SK-N-SH (cell line): ENCODE measurements at regions not wholly inside any gene's neighbourhood (a gene's known extent, or its start where the extent isn't known, plus 50 kb on each side); places are given as distances from the start of the nearest gene placed in this dataset.

Experiments used
- CTCF ChIA-PET: fragments of 300-600, 350-600 bp; formaldehyde crosslinking; extraction: SDS; loops from one replicate; lab custom pipeline; 2021; lab: Yijun Ruan, JAX
- POLR2A ChIA-PET: fragments of 350-600 bp; sonication (Branson Sonifier 250); formaldehyde crosslinking; extraction: SDS; loops from one replicate; lab custom pipeline; 2020; ENCODE audit warnings: antibody characterized with exemption, inconsistent platforms; lab: Yijun Ruan, JAX
- DNase-seq: peaks from one replicate; pipeline ENCODE4 v3.0.0; 2012
- H2AFZ ChIP-seq: fragments of 200-600 bp; sonication (generic); 2 replicates; pipeline ENCODE4 v1.8.1; 2016; ENCODE audit warnings: antibody characterized with exemption, mild to moderate bottlenecking, low read depth
- H3F3A ChIP-seq: fragments of 200-600 bp; sonication (generic); replicated peaks from 2 replicates; pipeline ENCODE3; 2016; ENCODE audit warnings: antibody characterized with exemption, mild to moderate bottlenecking; ENCODE audit not compliant: insufficient read depth
- H3K27ac ChIP-seq, 2 experiments: fragments of 200-500 bp in 1 of 2; fragments of 200-600 bp in 1 of 2; sonication (Bioruptor generic) in 1 of 2; sonication (generic), shearing (Covaris generic) in 1 of 2; 2 replicates each; pipeline versions ENCODE4 v1.5.1 to v1.6.1; 2014 to 2016; ENCODE audit warnings: low read depth in 2 of 2, inconsistent platforms in 1 of 2, low read length in 1 of 2, mild to moderate bottlenecking in 1 of 2, mixed read lengths in 1 of 2
- H3K27me3 ChIP-seq: fragments of 200-600 bp; sonication (generic), shearing (Covaris generic); 2 replicates; pipeline ENCODE4 v1.6.1; 2016; ENCODE audit warnings: mixed run types; ENCODE audit not compliant: insufficient read depth
- H3K36me3 ChIP-seq, 2 experiments: fragments of 200-500 bp in 1 of 2; fragments of 200-600 bp in 1 of 2; sonication (Bioruptor generic) in 1 of 2; sonication (generic) in 1 of 2; replicated peaks in 1 of 2; 2 replicates each; pipeline versions ENCODE3 to v1.5.1; 2014 to 2016; ENCODE audit warnings: low read length in 1 of 2, mild to moderate bottlenecking in 1 of 2; ENCODE audit not compliant: insufficient read depth in 2 of 2, control insufficient read depth in 1 of 2
- H3K4me1 ChIP-seq, 2 experiments: fragments of 200-500 bp in 1 of 2; fragments of 200-600 bp in 1 of 2; sonication (Bioruptor generic) in 1 of 2; sonication (generic), shearing (Covaris generic) in 1 of 2; 2 replicates each; pipeline versions ENCODE4 v1.5.1 to v1.6.1; 2014 to 2016; ENCODE audit warnings: low read depth in 1 of 2, low read length in 1 of 2, mixed run types in 1 of 2; ENCODE audit not compliant: insufficient read depth in 2 of 2, control insufficient read depth in 1 of 2
- H3K4me2 ChIP-seq: fragments of 200-600 bp; sonication (generic), shearing (Covaris generic); 2 replicates; pipeline ENCODE4 v1.6.1; 2017; ENCODE audit warnings: mixed run types
- H3K4me3 ChIP-seq, 2 experiments: fragments of 200-500 bp in 1 of 2; fragments of 200-600 bp in 1 of 2; sonication (Bioruptor generic) in 1 of 2; sonication (generic), shearing (Covaris generic) in 1 of 2; 2 replicates each; pipeline versions ENCODE4 v1.5.1 to v1.8.1; 2014 to 2016; ENCODE audit warnings: low read depth in 2 of 2, inconsistent platforms in 1 of 2, low read length in 1 of 2, mild to moderate bottlenecking in 1 of 2, mixed read lengths in 1 of 2, moderate library complexity in 1 of 2
- H3K79me2 ChIP-seq: fragments of 200-600 bp; sonication (generic); 2 replicates; pipeline ENCODE4 v1.8.1; 2017; ENCODE audit warnings: mild to moderate bottlenecking; ENCODE audit not compliant: insufficient read depth
- H3K9ac ChIP-seq: fragments of 200-600 bp; sonication (generic); 2 replicates; pipeline ENCODE4 v1.6.1; 2017; ENCODE audit warnings: mixed run types
- H3K9me2 ChIP-seq: fragments of 200-600 bp; sonication (generic); 2 replicates; pipeline ENCODE4 v1.6.1; 2017; ENCODE audit warnings: mixed run types
- H3K9me3 ChIP-seq: fragments of 200-600 bp; sonication (generic); 2 replicates; pipeline ENCODE4 v1.6.1; 2017; ENCODE audit warnings: mixed run types, mild to moderate bottlenecking, moderate library complexity
- H4K20me1 ChIP-seq: fragments of 200-600 bp; sonication (generic); 2 replicates; pipeline ENCODE4 v1.6.1; 2017; ENCODE audit warnings: mild to moderate bottlenecking, mixed run types; ENCODE audit not compliant: insufficient read depth
- CHD2 ChIP-seq: fragments of 150-350 bp; IDR thresholded peaks from 2 replicates; pipeline ENCODE4 v1.6.1; 2018; ENCODE audit warnings: low read length; ENCODE audit not compliant: partially characterized antibody
- CTCF ChIP-seq: fragments of 200-600 bp; sonication (generic); IDR thresholded peaks from 2 replicates; pipeline ENCODE4 v1.6.1; 2017; ENCODE audit warnings: antibody characterized with exemption, mild to moderate bottlenecking, moderate library complexity
- ELF1 ChIP-seq: IDR thresholded peaks from 2 replicates; pipeline ENCODE4 v1.4.0; 2012
- EP300 ChIP-seq, 2 experiments: IDR thresholded peaks; 2 replicates each; pipeline versions ENCODE4 v1.4.0 to v1.6.1; 2012; ENCODE audit warnings: borderline replicate concordance in 1 of 2, low read depth in 1 of 2, low read length in 1 of 2
- FOXJ3 ChIP-seq: sonication (generic); formaldehyde crosslinking; IDR thresholded peaks from 2 replicates; pipeline ENCODE4 v1.5.1; 2020; ENCODE audit warnings: mild to moderate bottlenecking, missing genetic modification reagents
- FOXM1 ChIP-seq: IDR thresholded peaks from 2 replicates; pipeline ENCODE4 v1.4.0; 2012; ENCODE audit warnings: low read depth, mild to moderate bottlenecking
- GABPA ChIP-seq: IDR thresholded peaks from 2 replicates; pipeline ENCODE4 v1.4.0; 2012; ENCODE audit warnings: low read depth, mild to moderate bottlenecking
- GATA2 ChIP-seq: sonication (generic); formaldehyde crosslinking; IDR thresholded peaks from 2 replicates; pipeline ENCODE4 v1.5.0; 2020; ENCODE audit warnings: mild to moderate bottlenecking, missing genetic modification reagents
- IRF3 ChIP-seq: fragments of 150-350 bp; IDR thresholded peaks from 2 replicates; pipeline ENCODE4 v1.6.1; 2016; ENCODE audit warnings: mild to moderate bottlenecking, low read depth, low read length
- JUND ChIP-seq: IDR thresholded peaks from 2 replicates; pipeline ENCODE4 v1.4.0; 2012
- MAX ChIP-seq: IDR thresholded peaks from 2 replicates; pipeline ENCODE4 v1.4.0; 2012; ENCODE audit warnings: low read depth
- MXI1 ChIP-seq: IDR thresholded peaks from 2 replicates; pipeline ENCODE4 v1.6.1; 2012; ENCODE audit warnings: mild to moderate bottlenecking, low read depth, low read length, improper control_type of control experiment
- PBX3 ChIP-seq: IDR thresholded peaks from 2 replicates; pipeline ENCODE4; 2012
- POLR2AphosphoS5 ChIP-seq: IDR thresholded peaks from 2 replicates; pipeline ENCODE4 v1.6.1; 2012; ENCODE audit warnings: low read depth, low read length
- REST ChIP-seq: IDR thresholded peaks from 2 replicates; pipeline ENCODE4 v1.6.1; 2012; ENCODE audit warnings: mild to moderate bottlenecking, low read depth, low read length, moderate library complexity
- RFX5 ChIP-seq: IDR thresholded peaks from 2 replicates; pipeline ENCODE4 v1.6.1; 2012; ENCODE audit warnings: mild to moderate bottlenecking, improper control_type of control experiment, low read length
- RXRA ChIP-seq: IDR thresholded peaks from 2 replicates; pipeline ENCODE4 v1.4.0; 2012; ENCODE audit warnings: low read depth, mild to moderate bottlenecking, borderline replicate concordance
- USF1 ChIP-seq: IDR thresholded peaks from 2 replicates; pipeline ENCODE4 v1.4.0; 2012; ENCODE audit warnings: low read depth, borderline replicate concordance
- WGBS: methylation state at CpG from one replicate; pipeline ENCODE4 v1.1.6; 2017; ENCODE audit warnings: low lambda C conversion rate; 5-methylcytosine and 5-hydroxymethylcytosine counted together

GRCh38 chr2:145960479-145961163, 1440.7 kb upstream of the ZEB2 start:
- H3K4me2 ChIP-seq: no peak overlapping the region
- H3K4me1 ChIP-seq: no peaks in the 10 kb centered on the region
- no peaks in the 10 kb centered on the region for H3K9me2 ChIP-seq
- DNase-seq: no peak
- H3K4me3 ChIP-seq: no peak overlapping the region
- no peak overlapping the region for H3K27ac ChIP-seq
- WGBS: 35% methylated on average over 6 of the region's 23 CpGs
- TF ChIP-seq GATA2 (CRISPR knock-in tag): no peak
- TF ChIP-seq FOXM1: no peak
- no peak for TF ChIP-seq CHD2
- TF ChIP-seq POLR2AphosphoS5: no peak
- TF ChIP-seq MAX: no peak
- no peak for TF ChIP-seq EP300 (IDR thresholded peaks at IDR 0.05; ENCODE audit: borderline replicate concordance in 1 of 2, low read depth in 1 of 2, low read length in 1 of 2)
- no peak for TF ChIP-seq FOXJ3
- POLR2A ChIA-PET: no interaction called here
- H3K79me2 ChIP-seq: no peaks in the 10 kb centered on the region
- H2AFZ ChIP-seq: no peak overlapping the region
- H3K9me3 ChIP-seq: no peaks in the 10 kb centered on the region; the same call in 1 of the 2 replicates
- H3K27me3 ChIP-seq: no peaks in the 10 kb centered on the region
- CTCF ChIA-PET: no interaction called here
- H3K36me3 ChIP-seq: no peaks in the 10 kb centered on the region
- H4K20me1 ChIP-seq: no peaks in the 10 kb centered on the region
- no peak overlapping the region for H3K9ac ChIP-seq
- H3F3A ChIP-seq: no peaks in the 10 kb centered on the region

GRCh38 chr2:145958611-145959010, 1438.7 kb upstream of the ZEB2 start:
- POLR2A ChIA-PET: no interaction called here
- Histone ChIP-seq H4K20me1 (no peaks in the 10 kb centered on the region), H3K79me2 (no peaks in the 10 kb centered on the region), H3K9me3 (no peaks in the 10 kb centered on the region; the same call in 1 of the 2 replicates), H3K4me1 (no peaks in the 10 kb centered on the region), H3K4me3 (no peak overlapping the region), H3K4me2 (no peak overlapping the region), H2AFZ (no peak overlapping the region), H3F3A (no peaks in the 10 kb centered on the region), H3K27ac (no peak overlapping the region), H3K27me3 (no peaks in the 10 kb centered on the region), H3K9ac (no peak overlapping the region), H3K9me2 (no peaks in the 10 kb centered on the region), H3K36me3 (no peaks in the 10 kb centered on the region)
- TF ChIP-seq PBX3: no peak
- no peak for TF ChIP-seq CHD2
- TF ChIP-seq RXRA: no peak
- no peak for TF ChIP-seq IRF3
- TF ChIP-seq JUND: no peak
- TF ChIP-seq ELF1: no peak
- TF ChIP-seq RFX5: no peak
- TF ChIP-seq EP300 (IDR thresholded peaks at IDR 0.05; ENCODE audit: borderline replicate concordance in 1 of 2, low read depth in 1 of 2, low read length in 1 of 2): no peak
- no peak for TF ChIP-seq REST
- TF ChIP-seq GABPA: no peak
- no peak for TF ChIP-seq USF1
- no peak for TF ChIP-seq CTCF
- no peak for TF ChIP-seq MXI1
- 17% methylated on average over 4 of the region's 4 CpGs for WGBS
- DNase-seq: no peak
- CTCF ChIA-PET: no interaction called here
